Activated CD4-positive, CD25-positive, alpha-beta regulatory T cell treated with anti-CD3 and anti-CD28 coated beads, Interleukin-2, amount 50 U/mL, for 72 hours (primary cell): ENCODE measurements at regions not wholly inside any gene's neighbourhood (a gene's known extent, or its start where the extent isn't known, plus 50 kb on each side); places are given as distances from the start of the nearest gene placed in this dataset.

Experiments
- DNase-seq: peaks from one replicate; pipeline ENCODE4 v3.0.0; 2021

DNA sequence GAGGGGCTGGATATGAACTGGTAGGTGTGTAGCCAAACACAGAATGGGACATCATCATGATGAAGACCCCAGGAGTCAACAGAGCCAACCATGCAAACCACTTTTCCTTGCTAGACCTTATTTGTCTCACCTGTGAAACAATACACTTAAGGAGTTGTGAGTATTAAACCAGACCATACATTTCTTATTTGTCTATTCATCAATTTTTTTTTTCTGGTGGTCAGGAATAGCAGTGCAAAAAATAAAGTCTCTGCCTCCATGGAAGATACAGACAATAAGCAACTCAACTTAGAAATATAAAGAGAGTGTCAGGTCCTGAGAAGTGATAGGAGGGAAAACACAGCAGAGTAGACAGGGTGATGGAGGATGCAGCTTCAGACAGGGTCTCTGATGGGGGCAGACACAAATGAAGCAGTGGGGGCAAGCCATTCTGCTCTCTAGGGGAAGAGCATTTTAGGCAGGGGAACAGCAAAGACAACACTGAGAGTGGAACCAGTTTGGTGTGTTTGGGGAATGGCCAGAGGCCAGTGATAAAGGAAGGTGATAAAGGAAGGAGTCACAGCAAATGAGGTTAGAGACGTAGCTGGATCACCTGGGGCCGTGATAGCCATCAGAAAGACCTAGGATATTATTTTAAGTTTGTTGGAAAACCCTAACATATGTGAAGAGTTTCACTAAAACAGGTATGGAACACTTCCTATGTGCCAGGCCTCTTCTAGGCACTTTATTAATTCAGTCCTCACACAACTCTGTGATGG, 256.2 kb downstream of the MAN2A1 start:
- DNase-seq = no peak

DNA sequence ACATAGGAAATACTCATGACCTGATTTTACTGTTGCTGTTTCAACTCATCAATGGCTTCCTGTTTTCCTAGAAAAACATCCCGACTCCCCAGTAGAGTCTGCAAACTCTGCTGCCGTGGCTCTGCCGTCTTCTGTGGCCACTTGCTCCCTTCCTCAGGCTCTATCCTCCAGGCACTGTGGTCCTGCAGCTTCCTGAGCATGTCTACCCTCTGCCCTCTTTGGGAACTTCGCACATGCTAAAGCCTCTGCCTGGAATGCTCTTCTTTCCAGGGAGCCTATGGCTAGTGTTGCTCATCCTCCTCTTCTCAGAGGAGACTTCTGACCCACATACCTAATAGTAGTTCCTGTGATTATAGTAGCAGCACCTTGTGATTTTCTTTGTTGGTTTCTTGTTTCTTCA, 256.9 kb downstream of the MAN2A1 start:
- DNase-seq = no peak

DNA sequence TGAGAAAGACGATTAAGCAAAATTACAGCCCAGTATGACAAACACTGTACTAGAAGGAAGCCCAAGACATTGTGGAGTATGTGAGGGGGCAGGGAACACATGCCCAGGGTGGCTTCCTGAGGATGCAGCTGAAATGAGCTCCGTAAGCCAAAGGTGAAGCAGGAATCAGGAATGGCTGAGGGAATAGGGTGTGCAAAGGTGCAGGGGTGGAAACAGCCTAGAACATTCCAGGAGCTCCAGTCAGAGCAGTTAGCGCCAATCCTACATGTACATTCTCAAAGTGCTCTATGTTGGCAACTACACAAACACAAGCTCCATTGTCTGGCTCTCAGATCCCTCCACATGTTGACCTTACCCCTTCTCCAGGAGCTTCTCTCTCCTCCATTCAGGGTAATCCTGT, 257.9 kb downstream of the MAN2A1 start:
- DNase-seq = no peak

DNA sequence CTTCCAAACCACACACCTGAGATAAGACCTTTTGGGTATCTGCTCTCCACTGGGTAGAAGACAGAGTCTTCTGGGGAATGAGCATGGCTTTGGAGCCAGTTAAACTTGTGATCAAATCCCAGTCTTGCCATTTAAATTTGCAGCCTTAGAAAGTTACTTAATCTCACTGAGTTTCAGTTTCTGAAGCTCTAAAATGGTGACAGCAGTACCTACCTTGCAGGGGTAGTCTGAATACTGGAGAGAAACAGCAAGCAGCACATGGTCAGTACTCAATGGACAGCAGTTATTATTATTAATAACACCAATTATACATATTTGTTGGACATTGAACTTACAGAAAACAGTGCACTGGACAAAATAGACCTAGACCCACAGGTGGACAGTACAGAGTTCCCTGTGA, 260.9 kb downstream of the MAN2A1 start:
- DNase-seq = no peak

DNA sequence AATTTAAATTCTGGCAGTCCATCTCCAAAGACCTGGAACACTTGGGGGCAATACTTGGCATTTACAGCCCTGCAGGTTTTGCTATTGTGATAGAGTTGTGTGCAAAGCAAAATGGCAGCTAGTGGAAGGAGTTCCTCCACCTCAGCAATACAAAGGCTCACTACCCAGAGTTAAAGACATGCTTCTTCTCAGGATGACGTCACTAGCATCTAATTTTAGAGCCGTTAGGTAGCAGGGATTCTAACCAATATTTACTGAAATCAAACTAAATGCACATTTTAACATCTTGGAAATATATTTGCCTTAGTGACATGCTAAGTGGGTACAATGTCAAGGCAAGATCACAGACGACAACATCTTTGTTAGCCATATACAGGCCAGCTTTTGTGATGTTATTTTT, 261.6 kb downstream of the MAN2A1 start:
- DNase-seq = no peak

DNA sequence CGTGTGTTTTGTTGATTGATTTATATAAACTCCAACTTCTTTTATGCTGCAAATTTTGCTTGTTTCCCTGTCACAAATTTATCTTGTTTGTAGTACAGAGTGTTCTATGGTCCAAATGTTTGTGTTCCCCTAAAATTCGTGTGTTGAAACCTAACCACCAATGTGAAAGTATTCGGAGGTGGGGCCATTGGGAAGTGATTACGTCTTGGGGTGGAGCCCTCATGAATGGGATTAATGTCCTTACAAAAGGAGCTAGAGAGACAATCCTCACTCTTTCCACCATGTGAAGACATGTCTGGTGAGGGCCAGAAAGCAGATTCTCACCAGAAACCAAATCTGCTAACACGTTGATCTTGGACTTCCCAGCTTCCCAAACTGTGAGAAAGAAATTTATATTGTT, 262.0 kb downstream of the MAN2A1 start:
- no peak for DNase-seq

DNA sequence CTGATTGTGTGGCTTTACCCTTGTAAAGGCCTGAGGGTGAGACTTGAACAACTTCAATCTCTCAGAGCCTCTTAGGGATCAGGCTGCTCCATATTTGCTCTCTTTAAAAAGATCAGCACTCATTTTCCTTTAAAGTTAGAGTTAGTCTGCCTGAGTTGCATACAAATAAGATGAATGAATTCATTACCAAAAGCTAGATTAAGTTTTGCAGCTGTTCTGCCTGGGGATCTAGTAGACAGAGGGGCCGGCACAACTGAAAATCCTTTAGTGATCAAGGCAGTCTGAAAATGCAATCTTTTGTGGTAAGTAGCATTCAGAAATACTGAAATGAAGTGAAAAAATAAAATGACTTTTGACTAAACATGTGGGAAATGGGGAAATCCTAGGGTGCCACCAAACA, 264.0 kb downstream of the MAN2A1 start:
- DNase-seq = no peak

DNA sequence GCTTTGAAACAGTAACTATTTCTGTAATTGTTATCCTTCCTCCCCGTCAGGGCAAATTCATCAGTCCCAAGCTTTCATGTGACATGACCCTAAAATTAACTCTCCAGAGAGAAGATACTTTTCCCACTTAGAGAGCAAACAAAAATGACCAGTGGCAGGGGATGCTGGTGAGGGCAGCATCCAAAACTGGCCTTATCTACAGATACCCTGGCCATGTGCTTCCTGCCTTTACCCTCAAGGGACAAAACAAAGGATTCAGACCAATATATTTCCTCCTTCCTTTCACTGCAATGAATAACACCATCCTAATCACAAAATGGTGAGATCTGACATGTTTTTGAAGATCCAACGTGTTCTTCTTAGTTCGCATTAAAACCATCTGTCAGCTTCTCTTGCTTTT, 267.2 kb downstream of the MAN2A1 start:
- DNase-seq = no peak

DNA sequence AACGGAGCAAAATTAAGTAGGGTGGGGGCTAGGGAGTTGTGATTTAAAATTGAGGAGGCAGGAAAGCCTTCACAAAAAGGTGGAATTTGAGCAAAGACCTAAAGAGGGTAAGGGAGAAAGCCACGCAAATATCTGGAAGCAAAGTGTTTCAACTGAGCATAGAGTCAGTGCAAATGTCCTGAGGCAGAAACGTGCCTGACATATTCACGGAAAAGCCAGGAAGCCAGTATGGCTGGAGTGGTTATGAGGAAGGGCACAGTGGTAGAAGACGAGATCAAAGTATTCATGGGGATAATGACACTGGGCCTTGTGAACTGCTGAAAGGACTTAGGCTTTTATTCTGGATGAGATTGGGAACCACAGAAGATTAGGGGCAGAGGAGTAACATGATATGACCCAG, 268.4 kb downstream of the MAN2A1 start:
- no peak for DNase-seq

DNA sequence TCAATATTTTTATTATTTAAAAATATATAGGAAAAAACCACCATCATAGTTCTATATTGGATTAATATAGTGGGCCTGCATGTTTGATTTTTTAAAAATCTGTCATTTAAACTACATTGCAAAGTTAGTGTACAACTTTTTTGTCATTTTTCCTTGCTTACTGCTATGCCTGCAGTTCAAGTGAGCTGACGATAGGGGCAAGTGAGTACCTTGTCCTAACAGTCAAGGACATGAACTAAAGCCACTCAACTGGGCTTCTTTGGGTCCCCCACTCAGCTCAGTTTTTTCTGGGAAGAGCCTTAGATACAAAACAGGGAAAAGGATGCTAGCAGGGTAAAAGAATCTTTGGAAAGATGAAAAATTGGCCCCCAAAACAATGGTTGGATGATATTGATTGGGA, 269.9 kb downstream of the MAN2A1 start:
- DNase-seq = no peak

DNA sequence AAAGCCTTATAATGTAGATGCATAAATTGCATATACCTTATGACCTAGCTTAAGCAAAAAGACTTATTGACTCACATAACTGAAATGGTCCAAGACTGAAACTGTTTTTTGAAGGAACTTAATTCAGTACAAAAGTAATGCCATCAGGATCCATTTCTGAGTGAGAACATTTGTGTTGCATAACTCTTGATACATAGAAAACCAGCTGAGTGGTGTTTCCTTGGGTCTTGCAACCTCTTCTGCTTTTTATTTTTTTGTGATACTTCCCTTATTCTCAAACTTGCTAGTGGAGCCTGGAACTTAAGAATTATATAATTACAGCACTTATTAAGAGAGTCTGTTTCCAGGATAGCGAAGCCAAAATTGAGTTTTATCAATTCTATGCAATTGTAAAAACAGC, 272.0 kb downstream of the MAN2A1 start:
- DNase-seq = no peak

DNA sequence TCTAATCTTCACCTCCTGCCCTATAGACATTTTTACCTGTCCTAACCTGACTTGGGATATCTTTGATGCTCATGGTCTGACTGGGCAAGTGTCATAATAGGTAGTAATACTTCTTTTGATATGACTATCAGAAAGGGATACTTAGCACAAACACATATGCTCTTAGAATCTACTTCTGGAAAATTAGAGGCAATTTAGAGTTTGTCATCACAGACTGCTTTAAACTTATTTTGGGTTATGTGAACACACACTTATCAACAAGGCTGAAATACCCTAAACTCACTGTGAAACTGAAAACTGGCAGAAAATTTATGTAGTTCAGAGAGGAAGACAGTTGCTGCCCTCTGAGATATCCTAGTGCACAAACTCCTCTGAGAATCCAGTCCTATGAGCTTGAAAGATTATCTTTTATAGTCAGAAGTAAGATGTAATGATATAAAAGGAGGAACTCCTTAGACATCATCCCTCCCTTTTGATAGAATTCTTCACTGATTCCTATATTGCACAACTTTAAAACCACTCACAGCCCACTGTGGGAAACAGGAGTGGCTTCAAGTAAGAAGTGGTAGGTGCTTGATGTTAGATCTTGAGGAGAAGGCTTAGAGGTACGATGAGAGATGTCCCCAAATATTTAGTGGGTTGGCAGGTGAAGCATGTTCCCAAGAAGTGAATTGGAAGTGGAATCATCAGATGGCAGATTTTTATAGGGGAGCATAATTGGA, 273.3 kb downstream of the MAN2A1 start:
- no peak for DNase-seq

DNA sequence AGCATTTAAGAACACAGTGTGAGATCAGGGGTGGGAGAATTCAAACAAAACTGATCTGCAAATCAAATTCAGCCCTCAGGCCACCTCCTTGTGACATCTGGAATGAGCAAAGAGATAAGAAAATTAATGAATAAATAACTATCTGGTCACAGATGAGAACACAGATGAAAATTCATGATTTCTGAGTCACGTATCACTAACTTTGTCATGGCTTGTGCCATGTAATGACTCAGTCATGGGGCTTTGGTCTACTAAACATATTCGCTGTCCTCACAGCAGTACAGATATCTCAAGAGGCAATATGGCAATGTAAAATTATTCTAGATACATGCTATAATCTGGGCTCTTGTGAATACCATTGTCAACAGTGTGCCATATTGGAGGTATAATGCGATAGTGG, 274.4 kb downstream of the MAN2A1 start:
- DNase-seq = no peak

DNA sequence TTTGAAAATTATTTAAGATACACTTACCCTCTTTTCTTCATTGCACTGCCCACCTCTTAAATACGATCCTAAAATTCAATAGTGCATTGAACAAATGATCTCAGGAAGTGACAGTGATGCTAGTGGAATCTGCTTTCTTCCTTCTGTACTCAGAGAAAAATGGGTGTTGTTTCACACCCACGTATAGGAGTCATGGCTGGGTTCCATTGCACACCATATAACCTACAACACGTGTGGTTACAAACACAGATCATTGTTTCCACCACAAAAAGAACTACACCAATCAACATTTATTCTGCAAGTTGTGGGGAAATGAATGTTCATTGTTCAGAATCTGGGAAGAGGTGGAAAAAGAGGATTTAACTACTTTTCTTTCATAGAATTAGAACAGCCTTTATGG, 275.9 kb downstream of the MAN2A1 start:
- no peak for DNase-seq

DNA sequence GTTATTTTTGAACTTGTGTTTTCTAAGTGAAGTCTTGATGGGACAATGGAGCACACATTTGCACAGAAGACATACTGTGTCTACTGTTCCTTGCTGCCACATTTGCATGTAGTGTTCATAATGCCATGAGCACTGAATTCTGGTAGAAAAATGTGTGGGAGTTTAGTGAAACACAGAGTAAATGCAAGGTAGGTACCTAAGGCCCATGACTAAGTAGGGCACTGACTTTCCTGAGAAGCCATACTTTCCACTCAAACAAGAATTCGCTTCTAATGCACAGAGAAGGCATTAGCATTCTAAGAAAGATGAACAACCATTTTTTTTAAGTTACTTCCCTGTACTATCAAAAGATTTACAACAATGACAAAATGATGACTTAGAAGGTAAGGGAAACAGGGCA, 282.2 kb downstream of the MAN2A1 start:
- DNase-seq = no peak

DNA sequence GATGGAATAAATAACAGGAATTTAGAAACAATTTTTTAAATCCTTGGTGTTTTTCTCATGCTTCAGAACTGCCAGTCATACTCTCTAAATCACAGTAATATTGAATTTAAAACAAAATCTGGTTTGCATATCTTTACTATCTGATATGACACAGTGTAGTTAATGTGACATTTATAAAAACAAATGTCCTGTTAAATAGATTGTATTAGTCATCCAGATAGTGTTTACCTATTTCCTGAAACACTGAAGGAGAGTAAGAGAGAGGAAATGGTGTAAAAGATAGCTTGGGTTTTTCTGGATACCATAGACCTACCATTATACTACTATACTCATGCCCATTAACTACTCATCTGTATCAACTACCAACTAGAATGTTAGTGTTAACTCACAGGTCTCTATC, 292.3 kb downstream of the MAN2A1 start:
- no peak for DNase-seq

DNA sequence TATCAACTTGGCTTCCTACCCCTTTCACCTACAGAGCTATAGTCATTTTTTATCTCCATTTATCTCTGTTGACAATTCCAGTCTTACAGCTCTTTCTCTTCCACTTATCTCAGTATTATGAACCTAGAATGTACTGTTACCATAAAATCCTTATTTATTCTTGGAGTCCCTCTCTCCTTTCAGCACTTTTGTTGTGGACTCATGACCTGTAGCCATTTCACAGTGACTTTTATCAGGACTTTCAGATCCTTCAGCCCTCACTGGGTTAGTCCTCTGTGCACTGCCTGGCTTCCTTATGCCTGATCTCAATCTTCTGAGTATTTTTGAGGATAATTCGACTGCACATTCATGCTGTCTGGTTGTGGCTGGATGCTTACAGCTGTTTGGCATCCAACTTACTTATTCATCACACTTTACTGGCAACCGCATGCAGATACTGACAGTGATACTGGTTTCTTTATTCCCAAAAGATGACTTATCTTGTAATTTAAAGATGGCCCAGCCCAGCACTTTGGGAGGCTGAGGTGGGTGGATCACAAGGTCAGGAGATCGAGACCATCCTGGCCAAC, 293.3 kb downstream of the MAN2A1 start:
- no peak for DNase-seq

DNA sequence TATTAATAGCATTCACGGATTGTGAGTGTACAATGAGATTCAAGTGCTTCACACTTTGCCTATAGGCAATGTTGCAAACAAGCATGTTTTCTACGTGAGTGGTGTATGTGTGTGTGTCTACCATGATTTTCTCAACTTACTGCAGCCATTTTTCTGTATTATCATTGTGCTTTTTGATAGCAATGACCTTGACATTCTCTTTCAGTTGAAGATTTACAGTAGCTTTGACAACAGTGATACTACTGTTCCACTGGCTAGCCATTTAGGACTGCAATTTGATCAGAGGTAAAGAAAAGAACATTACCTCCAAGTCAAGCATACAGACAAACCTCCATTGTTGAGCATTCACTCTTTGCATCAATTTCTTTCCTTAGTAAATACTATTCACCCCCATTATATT, 297.0 kb downstream of the MAN2A1 start:
- DNase-seq = no peak

DNA sequence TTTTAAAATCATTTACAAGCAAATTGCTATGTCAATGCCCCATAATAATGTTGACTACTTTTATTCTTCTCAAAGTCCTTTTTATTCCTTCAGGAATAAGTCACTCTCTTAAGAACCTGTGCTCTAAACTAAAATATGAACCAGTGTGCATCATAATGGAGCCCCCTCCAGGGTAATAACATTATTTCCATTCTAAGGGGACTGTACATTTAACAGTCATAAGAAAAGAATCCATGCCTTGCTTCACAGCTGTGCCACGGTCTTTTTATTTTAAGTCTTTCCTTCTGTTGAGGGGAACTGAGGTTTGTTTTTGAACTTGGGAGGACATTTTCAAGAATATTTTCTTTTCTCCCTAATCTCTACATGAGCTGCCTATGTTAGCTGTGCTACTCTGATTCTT, 297.6 kb downstream of the MAN2A1 start:
- DNase-seq = no peak

DNA sequence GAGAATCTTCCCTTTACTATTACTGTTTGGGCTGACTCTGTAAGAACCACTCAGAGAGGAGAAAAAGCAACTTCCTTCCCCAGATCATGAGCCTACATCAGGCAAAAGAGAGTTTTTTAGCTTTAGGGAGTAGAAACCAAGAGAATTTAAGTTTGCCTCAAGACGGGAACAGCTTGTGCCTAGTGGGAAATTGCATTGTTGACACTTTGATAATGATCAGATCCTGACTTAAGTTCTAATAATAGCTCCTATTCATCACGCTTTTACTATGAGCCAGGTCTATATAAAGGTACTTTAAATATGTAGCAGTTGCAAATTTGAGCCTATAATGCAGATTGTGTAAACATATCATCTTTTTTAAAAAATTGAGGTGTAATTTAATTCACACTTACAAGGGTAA, 298.2 kb downstream of the MAN2A1 start:
- no peak for DNase-seq

DNA sequence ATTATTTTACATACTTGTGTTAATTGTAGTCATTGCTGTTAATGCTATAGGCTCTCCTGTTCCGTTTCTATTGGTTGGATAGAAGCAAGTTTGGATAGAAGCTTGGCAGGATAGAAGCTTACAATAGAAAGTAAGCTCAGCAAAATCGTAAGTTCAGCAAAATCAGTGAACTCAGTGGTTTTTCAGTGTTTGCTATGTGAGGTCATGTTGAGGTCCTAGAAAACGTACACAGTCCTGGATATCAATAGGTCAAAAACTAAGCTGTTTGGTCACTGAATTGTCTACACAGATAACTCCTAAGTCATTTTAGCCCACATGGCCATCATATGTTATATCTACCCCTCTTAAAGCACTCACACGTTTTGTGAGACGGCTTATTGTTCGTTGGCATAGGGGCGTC, 299.4 kb downstream of the MAN2A1 start:
- DNase-seq = no peak

DNA sequence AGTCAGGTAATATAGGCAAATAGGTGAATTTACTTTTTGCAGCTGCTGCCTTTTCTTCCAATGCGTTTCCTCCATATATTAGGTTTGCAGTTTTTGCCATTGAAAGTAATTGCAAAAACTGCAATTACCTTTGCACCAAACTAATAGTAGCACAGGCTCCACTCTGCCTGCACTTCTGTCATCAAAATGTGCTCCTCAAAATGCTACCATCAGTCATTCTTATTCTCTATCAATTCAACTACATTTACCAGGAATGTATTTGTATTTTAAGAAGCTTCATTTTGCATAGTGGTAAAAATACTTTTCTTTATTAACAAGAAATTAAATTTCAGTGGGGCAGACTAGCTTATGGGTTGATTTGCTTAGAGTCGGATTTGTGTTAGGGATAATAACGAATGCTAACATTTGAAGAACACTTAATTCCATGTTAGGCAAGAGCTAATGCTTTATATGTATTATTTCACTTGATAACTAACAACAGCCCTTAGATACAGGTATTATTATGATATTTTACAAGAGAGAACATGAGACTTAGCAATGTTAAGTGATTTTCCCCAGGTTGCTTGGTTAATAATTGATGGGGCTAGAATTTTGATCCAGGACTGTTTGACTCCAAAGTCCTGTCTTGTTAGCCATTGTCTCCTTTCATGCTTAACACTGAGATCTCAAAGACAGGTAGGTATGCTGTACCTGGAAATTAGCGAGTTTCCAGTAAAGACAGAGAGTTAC, 300.4 kb downstream of the MAN2A1 start:
- no peak for DNase-seq

DNA sequence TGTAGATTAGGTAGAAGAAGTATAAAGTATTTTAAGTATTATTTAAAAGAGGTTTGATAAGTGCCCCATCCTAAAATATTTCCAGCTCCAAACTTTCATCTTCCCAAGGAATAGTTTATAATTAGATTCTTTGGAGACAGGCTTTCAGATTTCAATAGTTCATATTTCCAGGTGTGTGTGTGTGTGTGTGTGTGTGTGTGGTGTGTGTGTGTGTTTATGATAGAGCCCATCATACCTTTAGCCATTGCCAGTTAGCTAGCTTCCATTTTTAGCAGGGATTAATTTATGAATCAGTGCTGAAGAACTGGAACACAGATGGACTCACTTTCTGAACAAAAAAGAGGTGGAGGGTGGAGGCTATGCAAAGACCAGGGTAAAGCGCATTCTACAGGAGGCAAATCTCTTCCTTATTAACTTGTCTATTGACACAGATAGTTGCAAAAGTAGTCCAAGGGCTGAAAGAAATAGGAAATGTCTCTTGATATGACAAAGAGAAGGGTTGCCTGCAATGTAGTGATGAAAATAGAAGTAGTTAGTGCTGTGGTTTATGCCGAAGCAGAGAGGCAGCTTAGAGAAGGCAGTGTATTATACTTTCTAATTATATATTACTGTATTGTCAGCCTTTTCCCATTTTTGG, 301.1 kb downstream of the MAN2A1 start:
- DNase-seq = no peak
